D721Med (cell line): ENCODE measurements at regions not wholly inside any gene's neighbourhood (a gene's known extent, or its start where the extent isn't known, plus 50 kb on each side); places are given as distances from the start of the nearest gene placed in this dataset.

Experiments used
- DNase-seq: peaks from one replicate; pipeline ENCODE4 v3.0.0; 2011; ENCODE audit warnings: low spot score; ENCODE audit not compliant: insufficient read length
- FAIRE-seq: peaks from 2 replicates; lab custom pipeline; 2011; peaks lifted over from hg19 to GRCh38; lab: Jason Lieb, UNC
- TF ChIP-seq, protein P1 (sequence below): IDR thresholded peaks from 2 replicates; pipeline ENCODE4 v1.5.1; 2012; ENCODE audit warnings: mild to moderate bottlenecking, control low read depth; ENCODE audit not compliant: insufficient read depth; ENCODE audit errors: missing control alignments

DNA sequence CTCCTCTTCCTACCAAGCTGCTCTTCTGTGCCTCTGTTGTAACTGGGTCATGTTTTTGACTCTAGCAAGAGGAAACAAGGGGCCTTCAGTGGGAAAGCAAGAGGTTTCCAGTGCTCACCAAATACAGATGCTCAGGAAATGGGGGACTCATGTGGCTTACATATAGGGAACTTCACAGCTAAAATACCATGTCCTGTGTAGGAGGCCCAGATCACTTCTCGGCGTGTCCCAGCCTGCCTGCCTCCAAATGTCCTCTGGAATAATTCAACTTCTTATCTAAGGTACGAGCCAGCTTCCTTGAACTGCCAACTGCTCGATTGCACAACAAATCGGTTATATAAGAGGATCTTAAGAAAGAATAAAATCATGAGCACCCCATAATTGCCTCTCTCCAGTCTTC lies 161.3 kb downstream of the KIT start:
- no peak for FAIRE-seq
- DNase-seq, result no peak

DNA sequence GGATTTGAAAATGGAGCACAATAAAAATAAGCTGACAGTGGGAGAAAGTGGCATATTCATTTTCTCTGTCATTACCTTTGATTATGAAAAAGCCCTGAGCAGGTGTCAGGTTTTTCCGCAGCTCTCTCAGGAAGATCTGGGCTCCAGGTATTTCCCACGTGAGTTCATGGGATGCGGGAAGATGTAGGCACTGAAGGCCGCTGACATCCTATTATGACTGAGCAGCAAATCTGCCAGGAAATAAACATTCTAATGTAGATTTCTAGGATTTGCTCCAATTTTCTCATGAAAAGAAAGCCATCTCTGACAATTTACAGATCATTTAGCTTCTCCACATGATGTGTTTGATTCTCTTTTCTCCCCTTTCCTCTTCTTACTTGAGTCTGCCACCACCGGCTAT lies 160.7 kb downstream of the KIT start:
- TF ChIP-seq, protein P1, sequence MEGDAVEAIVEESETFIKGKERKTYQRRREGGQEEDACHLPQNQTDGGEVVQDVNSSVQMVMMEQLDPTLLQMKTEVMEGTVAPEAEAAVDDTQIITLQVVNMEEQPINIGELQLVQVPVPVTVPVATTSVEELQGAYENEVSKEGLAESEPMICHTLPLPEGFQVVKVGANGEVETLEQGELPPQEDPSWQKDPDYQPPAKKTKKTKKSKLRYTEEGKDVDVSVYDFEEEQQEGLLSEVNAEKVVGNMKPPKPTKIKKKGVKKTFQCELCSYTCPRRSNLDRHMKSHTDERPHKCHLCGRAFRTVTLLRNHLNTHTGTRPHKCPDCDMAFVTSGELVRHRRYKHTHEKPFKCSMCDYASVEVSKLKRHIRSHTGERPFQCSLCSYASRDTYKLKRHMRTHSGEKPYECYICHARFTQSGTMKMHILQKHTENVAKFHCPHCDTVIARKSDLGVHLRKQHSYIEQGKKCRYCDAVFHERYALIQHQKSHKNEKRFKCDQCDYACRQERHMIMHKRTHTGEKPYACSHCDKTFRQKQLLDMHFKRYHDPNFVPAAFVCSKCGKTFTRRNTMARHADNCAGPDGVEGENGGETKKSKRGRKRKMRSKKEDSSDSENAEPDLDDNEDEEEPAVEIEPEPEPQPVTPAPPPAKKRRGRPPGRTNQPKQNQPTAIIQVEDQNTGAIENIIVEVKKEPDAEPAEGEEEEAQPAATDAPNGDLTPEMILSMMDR, result no peak
- DNase-seq (no peak), FAIRE-seq (no peak)

More for the DNA sequence above, 161.3 kb downstream of the KIT start:
- TF ChIP-seq, protein P1, result no peak

DNA sequence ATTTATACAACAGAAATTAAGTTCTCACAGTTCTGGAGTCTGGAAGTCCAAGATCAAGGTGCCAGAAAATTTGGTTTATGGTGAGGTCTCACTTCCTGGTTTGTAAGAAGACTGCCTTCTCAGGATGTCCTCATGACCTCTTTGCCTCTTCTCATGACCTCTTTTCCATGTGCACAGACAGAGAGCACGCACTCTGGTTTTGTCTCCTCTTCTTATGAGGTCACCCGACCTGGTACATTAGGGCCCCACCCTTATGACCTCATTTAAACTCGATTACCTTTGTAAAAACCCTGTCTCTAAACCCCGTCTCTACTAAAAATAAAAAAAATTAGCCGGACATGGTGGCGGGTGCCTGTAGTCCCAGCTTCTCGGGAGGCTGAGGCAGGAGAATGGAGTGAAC lies 155.9 kb downstream of the KIT start:
- FAIRE-seq (no peak), DNase-seq (no peak)
- TF ChIP-seq, protein P1, result no peak

DNA sequence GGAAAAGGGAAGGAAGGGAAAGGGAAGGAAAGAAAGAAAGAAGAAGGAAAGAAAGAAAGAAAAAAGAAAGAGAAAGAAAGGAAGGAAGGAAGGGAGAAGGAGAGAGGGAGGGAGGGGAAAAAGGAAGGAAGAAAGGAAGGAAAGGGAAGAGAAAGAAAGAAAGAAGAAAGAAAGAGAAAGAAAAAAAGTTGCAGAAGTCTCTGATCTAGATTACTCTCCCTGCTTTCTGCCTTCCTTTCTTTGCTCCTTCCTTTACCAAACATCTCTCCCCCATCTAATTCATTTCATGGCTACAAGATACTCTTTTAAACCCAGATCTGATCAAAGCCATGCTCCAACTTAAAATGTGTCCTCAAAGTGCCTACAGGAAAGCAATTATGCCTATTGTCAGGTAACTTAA lies 148.6 kb downstream of the KIT start:
- TF ChIP-seq, protein P1, result no peak
- FAIRE-seq (no peak), DNase-seq (no peak)

DNA sequence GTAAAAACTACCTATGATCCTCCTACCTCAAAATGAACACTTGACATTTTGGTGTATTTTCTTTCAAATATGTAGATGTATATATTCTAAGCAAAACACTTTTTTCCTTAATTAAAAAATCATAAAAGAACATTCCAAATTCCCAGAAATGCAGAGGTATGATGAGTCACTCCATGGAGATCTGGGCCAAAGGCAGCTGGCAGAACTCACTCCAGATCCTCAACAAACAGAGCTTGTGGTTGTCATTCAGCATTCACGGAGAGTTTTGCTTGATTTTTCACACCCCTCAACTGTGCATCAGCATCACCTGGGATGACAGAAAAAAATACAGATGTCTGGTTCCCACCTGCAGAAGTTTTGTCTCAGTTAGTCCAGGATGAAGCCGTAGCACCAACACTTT lies 144.6 kb downstream of the KIT start:
- no peak for DNase-seq

DNA sequence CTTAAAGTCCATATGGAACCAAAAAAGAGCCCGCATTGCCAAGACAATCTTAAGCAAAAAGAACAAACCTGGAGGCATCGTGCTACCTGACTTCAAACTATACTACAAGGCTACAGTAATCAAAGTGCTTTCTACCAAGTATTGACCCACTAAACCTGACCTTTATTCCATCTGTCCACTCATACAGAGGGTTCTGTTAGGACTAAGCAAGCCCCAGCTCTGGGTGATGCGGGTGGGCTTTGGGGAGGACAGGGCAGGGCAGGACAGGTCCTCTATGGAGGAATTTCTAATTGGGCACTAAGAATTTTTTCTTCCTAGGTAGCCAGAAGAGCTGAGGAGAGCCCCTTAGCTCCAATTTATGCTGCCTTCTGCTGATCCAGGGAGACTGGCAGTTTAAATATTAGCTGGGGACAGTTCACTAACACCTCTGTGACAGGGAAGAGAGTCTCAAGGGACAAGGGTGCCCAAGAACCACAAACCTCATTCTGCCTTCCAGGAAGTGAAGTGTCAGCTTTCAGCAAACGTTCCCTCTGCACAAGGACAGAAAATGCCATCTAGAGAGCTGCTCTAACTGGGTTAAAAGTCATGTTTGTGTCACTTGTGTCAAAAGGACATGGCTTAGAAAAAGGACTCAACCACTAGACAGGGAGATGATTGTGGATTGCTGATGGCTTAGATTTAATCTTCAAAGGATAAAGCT lies 143.2 kb downstream of the KIT start:
- no peak for DNase-seq
- FAIRE-seq, result no peak
- TF ChIP-seq, protein P1, result no peak

More for the DNA sequence above, 144.6 kb downstream of the KIT start:
- TF ChIP-seq, protein P1, result no peak
- no peak for FAIRE-seq

DNA sequence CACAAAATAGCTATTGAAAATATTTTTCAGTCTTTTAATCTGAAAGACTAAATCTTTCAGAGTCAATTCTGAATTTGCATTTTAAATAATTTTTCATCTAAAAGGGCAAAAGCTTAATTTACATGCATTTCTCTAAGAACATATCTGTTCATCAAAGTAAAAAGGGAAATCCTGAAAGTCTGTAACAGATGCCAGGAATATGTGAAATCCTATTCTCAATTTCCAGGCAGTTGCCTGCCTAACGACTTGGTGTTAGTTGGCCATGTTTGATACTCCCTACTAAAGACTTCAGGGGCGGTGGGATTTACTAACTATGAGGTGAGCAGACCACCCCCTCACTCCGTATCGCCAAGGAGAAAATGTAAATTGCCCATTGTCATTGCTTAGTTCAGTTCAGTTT lies 136.8 kb downstream of the KIT start:
- TF ChIP-seq, protein P1, result no peak
- FAIRE-seq (no peak), DNase-seq (no peak)
